HL-60 (cell line): ENCODE measurements at regions not wholly inside any gene's neighbourhood (a gene's known extent, or its start where the extent isn't known, plus 50 kb on each side); places are given as distances from the start of the nearest gene placed in this dataset.
"Not testable (repeated sequence)": the region's sequence is repeated elsewhere in the genome, so short reads cannot be mapped to it uniquely, and the experiment has no call there.

Source experiments
- DNase-seq, 2 experiments: peaks; one replicate each; pipeline ENCODE4 v3.0.0-alpha.2; 2010 to 2020; ENCODE audit warnings: low read depth in 1 of 2, low spot score in 1 of 2
- H3K27ac ChIP-seq: fragments of 250-450 bp; sonication (Bioruptor Pico); replicated peaks from 2 replicates; pipeline ENCODE4 v1.5.1; 2020; ENCODE audit warnings: mild to moderate bottlenecking, moderate library complexity
- H3K27me3 ChIP-seq: fragments of 250-450 bp; sonication (Bioruptor Pico); 2 replicates; pipeline ENCODE4 v1.5.1; 2021; ENCODE audit warnings: mild to moderate bottlenecking, moderate library complexity; ENCODE audit not compliant: insufficient read depth, poor library complexity, severe bottlenecking
- H3K4me3 ChIP-seq: replicated peaks from 2 replicates; pipeline ENCODE4 v1.5.1; 2011; ENCODE audit warnings: mild to moderate bottlenecking, control low read depth, low read length; ENCODE audit not compliant: insufficient read depth
- GABPA ChIP-seq: IDR thresholded peaks from 2 replicates; pipeline ENCODE4 v1.6.1; 2012; ENCODE audit warnings: low read depth
- POLR2AphosphoS5 ChIP-seq: IDR thresholded peaks from 2 replicates; pipeline ENCODE4 v1.6.1; 2012; ENCODE audit warnings: low read depth
- SPI1 ChIP-seq: IDR thresholded peaks from 2 replicates; pipeline ENCODE4 v1.6.1; 2012; ENCODE audit warnings: low read depth, mild to moderate bottlenecking, borderline replicate concordance
- TF ChIP-seq, protein P1 (sequence below): IDR thresholded peaks from 2 replicates; pipeline ENCODE4 v1.6.1; 2012; ENCODE audit warnings: low read depth; ENCODE audit not compliant: insufficient replicate concordance
- TF ChIP-seq, protein P2 (sequence below): IDR thresholded peaks from one replicate; pipeline ENCODE4 v1.5.1; 2011; ENCODE audit warnings: low read length, control low read depth, inconsistent platforms; ENCODE audit not compliant: insufficient read depth

DNA sequence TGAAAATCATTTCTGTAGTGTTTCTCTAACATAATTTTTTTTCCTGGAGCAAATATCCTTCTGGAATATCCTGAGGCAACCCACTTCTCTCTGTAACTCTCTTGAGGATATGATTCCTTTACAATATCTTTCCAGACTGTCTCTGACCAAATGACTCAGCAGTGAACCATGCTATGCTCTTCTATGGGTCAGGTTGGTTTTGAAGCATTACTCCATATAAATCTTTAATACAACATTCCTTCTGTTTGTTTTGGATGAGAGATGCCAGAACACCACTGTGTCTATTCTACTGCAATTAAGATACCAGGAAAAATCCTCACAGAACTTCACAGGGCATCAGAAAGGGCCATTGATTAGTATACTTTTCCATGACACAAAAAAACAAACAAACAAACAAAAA is 626.4 kb upstream of the ZNF385D start:
- TF ChIP-seq, protein P1, sequence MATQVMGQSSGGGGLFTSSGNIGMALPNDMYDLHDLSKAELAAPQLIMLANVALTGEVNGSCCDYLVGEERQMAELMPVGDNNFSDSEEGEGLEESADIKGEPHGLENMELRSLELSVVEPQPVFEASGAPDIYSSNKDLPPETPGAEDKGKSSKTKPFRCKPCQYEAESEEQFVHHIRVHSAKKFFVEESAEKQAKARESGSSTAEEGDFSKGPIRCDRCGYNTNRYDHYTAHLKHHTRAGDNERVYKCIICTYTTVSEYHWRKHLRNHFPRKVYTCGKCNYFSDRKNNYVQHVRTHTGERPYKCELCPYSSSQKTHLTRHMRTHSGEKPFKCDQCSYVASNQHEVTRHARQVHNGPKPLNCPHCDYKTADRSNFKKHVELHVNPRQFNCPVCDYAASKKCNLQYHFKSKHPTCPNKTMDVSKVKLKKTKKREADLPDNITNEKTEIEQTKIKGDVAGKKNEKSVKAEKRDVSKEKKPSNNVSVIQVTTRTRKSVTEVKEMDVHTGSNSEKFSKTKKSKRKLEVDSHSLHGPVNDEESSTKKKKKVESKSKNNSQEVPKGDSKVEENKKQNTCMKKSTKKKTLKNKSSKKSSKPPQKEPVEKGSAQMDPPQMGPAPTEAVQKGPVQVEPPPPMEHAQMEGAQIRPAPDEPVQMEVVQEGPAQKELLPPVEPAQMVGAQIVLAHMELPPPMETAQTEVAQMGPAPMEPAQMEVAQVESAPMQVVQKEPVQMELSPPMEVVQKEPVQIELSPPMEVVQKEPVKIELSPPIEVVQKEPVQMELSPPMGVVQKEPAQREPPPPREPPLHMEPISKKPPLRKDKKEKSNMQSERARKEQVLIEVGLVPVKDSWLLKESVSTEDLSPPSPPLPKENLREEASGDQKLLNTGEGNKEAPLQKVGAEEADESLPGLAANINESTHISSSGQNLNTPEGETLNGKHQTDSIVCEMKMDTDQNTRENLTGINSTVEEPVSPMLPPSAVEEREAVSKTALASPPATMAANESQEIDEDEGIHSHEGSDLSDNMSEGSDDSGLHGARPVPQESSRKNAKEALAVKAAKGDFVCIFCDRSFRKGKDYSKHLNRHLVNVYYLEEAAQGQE, result no peak
- TF ChIP-seq, protein P2, sequence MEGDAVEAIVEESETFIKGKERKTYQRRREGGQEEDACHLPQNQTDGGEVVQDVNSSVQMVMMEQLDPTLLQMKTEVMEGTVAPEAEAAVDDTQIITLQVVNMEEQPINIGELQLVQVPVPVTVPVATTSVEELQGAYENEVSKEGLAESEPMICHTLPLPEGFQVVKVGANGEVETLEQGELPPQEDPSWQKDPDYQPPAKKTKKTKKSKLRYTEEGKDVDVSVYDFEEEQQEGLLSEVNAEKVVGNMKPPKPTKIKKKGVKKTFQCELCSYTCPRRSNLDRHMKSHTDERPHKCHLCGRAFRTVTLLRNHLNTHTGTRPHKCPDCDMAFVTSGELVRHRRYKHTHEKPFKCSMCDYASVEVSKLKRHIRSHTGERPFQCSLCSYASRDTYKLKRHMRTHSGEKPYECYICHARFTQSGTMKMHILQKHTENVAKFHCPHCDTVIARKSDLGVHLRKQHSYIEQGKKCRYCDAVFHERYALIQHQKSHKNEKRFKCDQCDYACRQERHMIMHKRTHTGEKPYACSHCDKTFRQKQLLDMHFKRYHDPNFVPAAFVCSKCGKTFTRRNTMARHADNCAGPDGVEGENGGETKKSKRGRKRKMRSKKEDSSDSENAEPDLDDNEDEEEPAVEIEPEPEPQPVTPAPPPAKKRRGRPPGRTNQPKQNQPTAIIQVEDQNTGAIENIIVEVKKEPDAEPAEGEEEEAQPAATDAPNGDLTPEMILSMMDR, result no peak
- TF ChIP-seq POLR2AphosphoS5, result no peak
- TF ChIP-seq SPI1, result no peak
- no peak for TF ChIP-seq GABPA
- DNase-seq, result no peak
- H3K27ac ChIP-seq, result no peak overlapping the region
- H3K27me3 ChIP-seq, result peaks cover 4% of the 10 kb centered on the region
- no peak overlapping the region for H3K4me3 ChIP-seq

DNA sequence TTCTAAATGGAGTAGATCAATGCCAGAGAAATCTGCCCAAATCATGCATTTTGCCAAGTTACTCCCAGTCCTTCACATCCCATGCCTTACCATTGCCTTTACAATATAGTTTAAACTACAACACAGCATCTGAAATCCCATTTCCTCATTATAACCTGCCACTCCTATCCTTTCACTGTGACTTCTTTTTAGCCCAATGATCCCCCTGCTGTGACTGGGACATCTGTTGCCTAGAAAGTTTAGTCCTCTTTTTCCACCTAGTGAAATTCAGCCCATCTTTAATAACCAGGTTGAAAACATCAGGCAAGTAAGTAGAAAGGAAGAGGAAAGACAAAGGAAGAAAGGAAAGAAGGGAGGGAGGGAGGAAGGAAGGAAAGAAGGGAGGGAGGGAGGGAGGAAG is 627.9 kb upstream of the ZNF385D start:
- TF ChIP-seq, protein P2, result no peak
- Histone ChIP-seq H3K27ac (no peak overlapping the region), H3K4me3 (no peak overlapping the region), H3K27me3 (peaks cover 3% of the 10 kb centered on the region)
- DNase-seq, result no peak

DNA sequence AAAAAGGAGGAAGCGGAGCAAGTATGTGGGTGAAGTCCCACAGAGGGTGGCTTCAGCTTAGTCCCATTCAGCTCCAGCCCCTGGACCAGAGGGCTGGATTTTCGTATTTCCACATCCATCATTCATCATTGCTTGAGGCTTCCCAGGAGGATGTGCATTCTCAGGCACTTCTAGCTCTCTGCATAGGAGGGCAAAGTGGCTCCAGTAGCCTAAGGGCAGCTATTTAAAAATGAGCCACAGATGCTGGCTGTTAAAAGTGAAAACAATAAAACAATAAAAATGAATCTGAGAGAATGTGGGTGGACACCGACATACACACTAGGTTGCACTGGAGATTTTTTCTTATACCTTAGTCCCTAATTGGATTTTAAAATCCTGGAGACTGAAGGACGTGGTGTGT is 629.2 kb upstream of the ZNF385D start:
- Histone ChIP-seq H3K27ac (no peak overlapping the region), H3K27me3 (no peaks in the 10 kb centered on the region), H3K4me3 (no peak overlapping the region)
- TF ChIP-seq, protein P1, result no peak
- TF ChIP-seq POLR2AphosphoS5, result no peak
- TF ChIP-seq GABPA, result no peak
- TF ChIP-seq SPI1, result no peak
- DNase-seq, result no peak

DNA sequence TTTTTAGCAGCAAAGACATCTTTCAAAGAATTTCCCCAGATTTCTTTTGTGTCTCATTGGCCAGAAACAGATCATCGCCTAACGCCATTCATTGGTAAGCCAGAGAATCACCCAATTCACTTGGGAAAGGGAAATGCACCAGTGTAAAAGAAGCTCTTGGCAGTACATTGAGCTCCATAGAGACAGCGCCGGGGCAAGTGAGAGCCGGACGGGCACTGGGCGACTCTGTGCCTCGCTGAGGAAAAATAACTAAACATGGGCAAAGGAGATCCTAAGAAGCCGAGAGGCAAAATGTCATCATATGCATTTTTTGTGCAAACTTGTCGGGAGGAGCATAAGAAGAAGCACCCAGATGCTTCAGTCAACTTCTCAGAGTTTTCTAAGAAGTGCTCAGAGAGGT is 630.6 kb upstream of the ZNF385D start:
- H3K27me3 ChIP-seq, H3K27ac ChIP-seq, H3K4me3 ChIP-seq, DNase-seq: not testable (repeated sequence)

DNA sequence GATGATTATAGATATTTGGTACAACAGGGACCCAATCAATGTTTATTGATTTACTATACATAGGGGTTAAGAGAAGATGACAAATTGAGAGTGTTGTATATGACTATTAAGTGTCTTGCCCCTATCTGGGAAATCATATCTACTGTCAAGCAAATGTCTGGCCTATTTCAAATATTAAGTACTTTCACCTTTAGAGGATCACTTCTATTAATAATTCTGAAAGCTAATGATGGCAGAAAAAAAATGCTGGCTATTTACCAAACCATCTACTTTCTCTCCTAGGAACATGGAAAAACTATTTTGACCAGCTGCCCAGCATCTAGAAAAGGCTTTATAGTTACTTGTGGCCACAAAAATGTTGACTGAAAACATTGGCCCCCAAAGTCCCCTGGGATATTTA is 632.3 kb upstream of the ZNF385D start:
- no peaks in the 10 kb centered on the region for H3K27me3 ChIP-seq
- DNase-seq, result no peak
- no peak overlapping the region for H3K27ac ChIP-seq
- TF ChIP-seq, protein P2, result no peak
- TF ChIP-seq, protein P1, result no peak
- TF ChIP-seq POLR2AphosphoS5, result no peak
- no peak for TF ChIP-seq GABPA
- no peak for TF ChIP-seq SPI1
- no peak overlapping the region for H3K4me3 ChIP-seq
